ENCODE measurements at regions not wholly inside any gene's neighbourhood (a gene's known extent, or its start where the extent isn't known, plus 50 kb on each side); places are given as distances from the start of the nearest gene placed in this dataset.

GRCh38 chr13:100825557-100825956, 151.0 kb upstream of the TMTC4 start:
- Mint-ChIP-seq H3K9me3 (peaks cover 0 to 4% (median 3%) of the 10 kb centered on the region in 3 donors), H3K4me3 (no peak overlapping the region), H3K27me3 (peaks cover 4% of the 10 kb centered on the region), H3K4me1 (peaks cover 0 to 4% (median 0%) of the 10 kb centered on the region in 3 donors), H3K36me3 (no peaks in the 10 kb centered on the region), H3K27ac (no peak overlapping the region)

- Mint-ChIP-seq H3K27ac (no peak overlapping the region), H3K4me3 (no peak overlapping the region), H3K27me3 (peaks cover 4% of the 10 kb centered on the region), H3K36me3 (no peaks in the 10 kb centered on the region), H3K4me1 (peaks cover 0 to 4% (median 0%) of the 10 kb centered on the region in 3 donors), H3K9me3 (peaks cover 0 to 4% (median 3%) of the 10 kb centered on the region in 3 donors)
These were observed 149.8 kb upstream of the TMTC4 start for GRCh38 chr13:100824366-100824765.

- Mint-ChIP-seq H3K27ac (no peak overlapping the region), H3K36me3 (no peaks in the 10 kb centered on the region), H3K4me3 (no peak overlapping the region), H3K27me3 (peaks cover 6% of the 10 kb centered on the region), H3K9me3 (no peaks in the 10 kb centered on the region), H3K4me1 (peaks cover 0 to 4% (median 0%) of the 10 kb centered on the region in 3 donors)
These were observed 148.9 kb upstream of the TMTC4 start for GRCh38 chr13:100823448-100823847.

- Mint-ChIP-seq H3K27me3 (peaks cover 6% of the 10 kb centered on the region), H3K4me1 (peaks cover 0 to 4% (median 0%) of the 10 kb centered on the region in 3 donors), H3K36me3 (no peaks in the 10 kb centered on the region), H3K27ac (no peak overlapping the region), H3K4me3 (no peak overlapping the region), H3K9me3 (no peaks in the 10 kb centered on the region)
These were observed 148.4 kb upstream of the TMTC4 start for GRCh38 chr13:100822871-100823443.

- Mint-ChIP-seq H3K27ac (no peak overlapping the region), H3K36me3 (peaks cover 2% of the 10 kb centered on the region), H3K4me3 (no peak overlapping the region), H3K27me3 (peaks cover 8% of the 10 kb centered on the region), H3K4me1 (no peaks in the 10 kb centered on the region), H3K9me3 (peaks cover 0 to 5% (median 3%) of the 10 kb centered on the region in 3 donors)
These were observed 144.1 kb upstream of the TMTC4 start for GRCh38 chr13:100818711-100819110.

- peaks cover 0 to 5% (median 3%) of the 10 kb centered on the region in 3 donors for H3K9me3 Mint-ChIP-seq
- H3K4me1 Mint-ChIP-seq = no peaks in the 10 kb centered on the region
- H3K27me3 Mint-ChIP-seq = peaks cover 8% of the 10 kb centered on the region
- peaks cover 2% of the 10 kb centered on the region for H3K36me3 Mint-ChIP-seq
- H3K27ac Mint-ChIP-seq = no peak overlapping the region
- H3K4me3 Mint-ChIP-seq = no peak overlapping the region
These were observed 143.3 kb upstream of the TMTC4 start for GRCh38 chr13:100817928-100818327.

- H3K9me3 Mint-ChIP-seq = peaks cover 0 to 5% (median 3%) of the 10 kb centered on the region in 3 donors
- peaks cover 12% of the 10 kb centered on the region for H3K27me3 Mint-ChIP-seq
- no peak overlapping the region for H3K27ac Mint-ChIP-seq
- peaks cover 2% of the 10 kb centered on the region for H3K36me3 Mint-ChIP-seq
- no peaks in the 10 kb centered on the region for H3K4me1 Mint-ChIP-seq
- H3K4me3 Mint-ChIP-seq = no peak overlapping the region
These were observed 141.0 kb upstream of the TMTC4 start for GRCh38 chr13:100815476-100816046.

- H3K4me1 Mint-ChIP-seq = no peaks in the 10 kb centered on the region
- H3K27ac Mint-ChIP-seq = no peak overlapping the region
- H3K36me3 Mint-ChIP-seq = peaks cover 2% of the 10 kb centered on the region
- no peak overlapping the region for H3K4me3 Mint-ChIP-seq
- H3K9me3 Mint-ChIP-seq = peaks cover 0 to 5% (median 3%) of the 10 kb centered on the region in 3 donors
- H3K27me3 Mint-ChIP-seq = peaks cover 15% of the 10 kb centered on the region
These were observed 138.5 kb upstream of the TMTC4 start for GRCh38 chr13:100812982-100813584.

GRCh38 chr13:100811928-100812327, 137.3 kb upstream of the TMTC4 start:
- Mint-ChIP-seq H3K36me3 (peaks cover 2% of the 10 kb centered on the region), H3K4me3 (no peak overlapping the region), H3K9me3 (peaks cover 0 to 3% (median 0%) of the 10 kb centered on the region in 3 donors), H3K27me3 (peaks cover 16% of the 10 kb centered on the region), H3K27ac (no peak overlapping the region), H3K4me1 (no peaks in the 10 kb centered on the region)

- Mint-ChIP-seq H3K9me3 (peaks cover 0 to 3% (median 0%) of the 10 kb centered on the region in 3 donors), H3K27me3 (peaks cover 16% of the 10 kb centered on the region), H3K4me3 (no peak overlapping the region), H3K27ac (no peak overlapping the region), H3K36me3 (peaks cover 2% of the 10 kb centered on the region), H3K4me1 (no peaks in the 10 kb centered on the region)
These were observed 136.7 kb upstream of the TMTC4 start for GRCh38 chr13:100811024-100811865.

GRCh38 chr13:100810481-100810880, 135.9 kb upstream of the TMTC4 start:
- no peaks in the 10 kb centered on the region for H3K36me3 Mint-ChIP-seq
- no peak overlapping the region for H3K27ac Mint-ChIP-seq
- H3K4me3 Mint-ChIP-seq = no peak overlapping the region
- H3K9me3 Mint-ChIP-seq = no peaks in the 10 kb centered on the region
- no peaks in the 10 kb centered on the region for H3K4me1 Mint-ChIP-seq
- peaks cover 10% of the 10 kb centered on the region for H3K27me3 Mint-ChIP-seq

GRCh38 chr13:100809856-100810255, 135.3 kb upstream of the TMTC4 start:
- Mint-ChIP-seq H3K4me1 (no peaks in the 10 kb centered on the region), H3K9me3 (no peaks in the 10 kb centered on the region), H3K36me3 (no peaks in the 10 kb centered on the region), H3K4me3 (no peak overlapping the region), H3K27me3 (peaks cover 10% of the 10 kb centered on the region), H3K27ac (no peak overlapping the region)

GRCh38 chr13:100809129-100809390, 134.5 kb upstream of the TMTC4 start:
- Mint-ChIP-seq H3K27ac (no peak overlapping the region), H3K9me3 (no peaks in the 10 kb centered on the region), H3K4me1 (no peaks in the 10 kb centered on the region), H3K27me3 (peaks cover 10% of the 10 kb centered on the region), H3K4me3 (no peak overlapping the region), H3K36me3 (no peaks in the 10 kb centered on the region)

- Mint-ChIP-seq H3K4me1 (no peaks in the 10 kb centered on the region), H3K27me3 (peaks cover 12% of the 10 kb centered on the region), H3K27ac (peak overlapping the region in 1 of 3 donors; percentile 17), H3K4me3 (no peak overlapping the region), H3K36me3 (no peaks in the 10 kb centered on the region), H3K9me3 (no peaks in the 10 kb centered on the region)
These were observed 133.9 kb upstream of the TMTC4 start for GRCh38 chr13:100808330-100809128.

- no peaks in the 10 kb centered on the region for H3K4me1 Mint-ChIP-seq
- no peak overlapping the region for H3K27ac Mint-ChIP-seq
- no peaks in the 10 kb centered on the region for H3K36me3 Mint-ChIP-seq
- peaks cover 3% of the 10 kb centered on the region for H3K27me3 Mint-ChIP-seq
- H3K4me3 Mint-ChIP-seq = no peak overlapping the region
- peaks cover 0 to 3% (median 0%) of the 10 kb centered on the region in 3 donors for H3K9me3 Mint-ChIP-seq
These were observed 128.5 kb upstream of the TMTC4 start for GRCh38 chr13:100803091-100803490.
